ENCODE measurements at regions not wholly inside any gene's neighbourhood (a gene's known extent, or its start where the extent isn't known, plus 50 kb on each side); places are given as distances from the start of the nearest gene placed in this dataset.

DNA sequence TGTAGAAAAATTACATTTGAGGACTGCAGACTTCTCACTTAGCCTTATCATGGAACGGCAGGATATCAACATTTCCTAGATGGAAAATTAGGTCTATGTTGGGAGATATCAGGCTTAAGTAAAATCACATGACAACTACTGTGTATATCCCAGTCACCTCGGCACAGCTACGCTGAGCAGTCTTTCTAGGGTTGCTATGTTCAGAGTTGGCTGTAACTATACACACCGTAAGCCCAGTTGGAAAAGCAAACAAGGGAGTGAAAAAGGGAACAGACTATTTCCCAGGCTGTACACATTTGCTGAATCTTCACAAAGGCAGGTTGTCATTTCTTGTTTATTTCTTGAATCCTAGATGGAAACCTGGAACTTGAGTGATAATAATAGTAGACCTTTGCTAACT is 80.7 kb upstream of the PTPRK start:
- Histone ChIP-seq H3K4ac (ENCODE audit: low read depth, low read length) (no peak overlapping the region), H3T11ph (ENCODE audit: low read length) (no peak overlapping the region), H3K9ac (ENCODE audit: extremely low read depth, insufficient read length, low read length) (no peak overlapping the region), H2BK120ac (ENCODE audit: low read depth, low read length, poor library complexity, severe bottlenecking) (no peak overlapping the region), H4K5ac (ENCODE audit: insufficient read length, low read depth, low read length) (no peak overlapping the region), H3K27me3 (ENCODE audit: insufficient read depth, low read length) (no peaks in the 10 kb centered on the region; the same call in 1 of the 2 replicates), H3K9me3 (ENCODE audit: control insufficient read depth, low read depth, low read length) (no peaks in the 10 kb centered on the region), H3K23me2 (ENCODE audit: insufficient read length, low read depth, low read length, poor library complexity, severe bottlenecking) (no peaks in the 10 kb centered on the region), H3K27ac (ENCODE audit: insufficient read length, low read depth, low read length) (no peak overlapping the region), H3K4me2 (ENCODE audit: insufficient read depth, insufficient read length, low read length) (no peak overlapping the region), H3K23ac (ENCODE audit: insufficient read length, low read depth, low read length) (no peak overlapping the region), H4K91ac (ENCODE audit: insufficient read length, low read depth, low read length) (no peak overlapping the region), H2BK5ac (ENCODE audit: insufficient read length, low read length) (no peak overlapping the region), H3K18ac (ENCODE audit: insufficient read length, low read depth, low read length) (no peak overlapping the region), H3K4me1 (ENCODE audit: insufficient read depth, low read length) (no peaks in the 10 kb centered on the region; the same call in 1 of the 2 replicates), H2BK12ac (ENCODE audit: insufficient read length, low read depth, low read length) (no peak overlapping the region), H3K14ac (ENCODE audit: insufficient read depth, low read length) (no peak overlapping the region), H2AK5ac (ENCODE audit: insufficient read length, low read length) (no peak overlapping the region), H2BK15ac (ENCODE audit: low read depth, low read length) (no peak overlapping the region), H3K79me2 (ENCODE audit: insufficient read depth, low read length) (no peaks in the 10 kb centered on the region), H3K56ac (ENCODE audit: insufficient read length, low read depth, low read length) (no peak overlapping the region), H4K8ac (replicated peaks; ENCODE audit: insufficient read length, low read depth, low read length) (no peak overlapping the region), H4K20me1 (ENCODE audit: control insufficient read depth, insufficient read depth, insufficient read length) (no peaks in the 10 kb centered on the region), H3K79me1 (ENCODE audit: insufficient read depth, low read depth, low read length, poor library complexity, severe bottlenecking) (no peaks in the 10 kb centered on the region), H2AFZ (ENCODE audit: low read length) (no peak overlapping the region), H2BK20ac (ENCODE audit: low read depth, low read length, poor library complexity, severe bottlenecking) (no peak overlapping the region)
- TF ChIP-seq, protein P1, sequence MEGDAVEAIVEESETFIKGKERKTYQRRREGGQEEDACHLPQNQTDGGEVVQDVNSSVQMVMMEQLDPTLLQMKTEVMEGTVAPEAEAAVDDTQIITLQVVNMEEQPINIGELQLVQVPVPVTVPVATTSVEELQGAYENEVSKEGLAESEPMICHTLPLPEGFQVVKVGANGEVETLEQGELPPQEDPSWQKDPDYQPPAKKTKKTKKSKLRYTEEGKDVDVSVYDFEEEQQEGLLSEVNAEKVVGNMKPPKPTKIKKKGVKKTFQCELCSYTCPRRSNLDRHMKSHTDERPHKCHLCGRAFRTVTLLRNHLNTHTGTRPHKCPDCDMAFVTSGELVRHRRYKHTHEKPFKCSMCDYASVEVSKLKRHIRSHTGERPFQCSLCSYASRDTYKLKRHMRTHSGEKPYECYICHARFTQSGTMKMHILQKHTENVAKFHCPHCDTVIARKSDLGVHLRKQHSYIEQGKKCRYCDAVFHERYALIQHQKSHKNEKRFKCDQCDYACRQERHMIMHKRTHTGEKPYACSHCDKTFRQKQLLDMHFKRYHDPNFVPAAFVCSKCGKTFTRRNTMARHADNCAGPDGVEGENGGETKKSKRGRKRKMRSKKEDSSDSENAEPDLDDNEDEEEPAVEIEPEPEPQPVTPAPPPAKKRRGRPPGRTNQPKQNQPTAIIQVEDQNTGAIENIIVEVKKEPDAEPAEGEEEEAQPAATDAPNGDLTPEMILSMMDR (conservative IDR thresholded peaks at IDR 0.05), result no peak
- Mint-ChIP-seq H3K36me3 (ENCODE audit: insufficient read depth in 1 of 3, low read depth in 3 of 3) (no peaks in the 10 kb centered on the region), H3K4me3 (no peak overlapping the region), H3K9me3 (no peaks in the 10 kb centered on the region), H3K27me3 (ENCODE audit: low read depth) (no peaks in the 10 kb centered on the region; the same call in 1 of the 2 replicates), H3K4me1 (peaks cover 8 to 15% of the 10 kb centered on the region in 2 experiments), H3K27ac (no peak overlapping the region)
- DNase-seq, result no peak
- no CpG with 5 or more reads among the region's 4 CpGs for WGBS (ENCODE audit: extremely low coverage, insufficient read length, low lambda C conversion rate)
